Hepatocyte (in vitro differentiated cells): ENCODE measurements at regions not wholly inside any gene's neighbourhood (a gene's known extent, or its start where the extent isn't known, plus 50 kb on each side); places are given as distances from the start of the nearest gene placed in this dataset.

Experiments
- DNase-seq: peaks from one replicate; pipeline ENCODE4 v3.0.0-alpha.2; 2016; ENCODE audit warnings: low spot score
- H2AFZ ChIP-seq: fragments of 200-600 bp; sonication (generic); 2 replicates; pipeline ENCODE4 v1.6.0; 2016; ENCODE audit warnings: antibody characterized with exemption, mild to moderate bottlenecking
- H3K27ac ChIP-seq: fragments of 200-600 bp; sonication (generic); 2 replicates; pipeline ENCODE4 v1.5.1; 2016; ENCODE audit warnings: mild to moderate bottlenecking
- H3K27me3 ChIP-seq: fragments of 200-600 bp; sonication (generic); 2 replicates; pipeline ENCODE4 v1.6.1; 2016
- H3K36me3 ChIP-seq: fragments of 200-600 bp; sonication (generic); replicated peaks from 2 replicates; pipeline ENCODE4 v1.5.1; 2016; ENCODE audit warnings: low read depth; ENCODE audit not compliant: insufficient read depth
- H3K4me1 ChIP-seq: fragments of 200-600 bp; sonication (generic); 2 replicates; pipeline ENCODE4 v1.5.1; 2016; ENCODE audit warnings: mild to moderate bottlenecking, moderate library complexity; ENCODE audit not compliant: insufficient read depth
- H3K4me2 ChIP-seq: fragments of 200-600 bp; sonication (generic); 2 replicates; pipeline ENCODE4 v1.6.0; 2016
- H3K4me3 ChIP-seq: fragments of 200-600 bp; sonication (generic); 2 replicates; pipeline ENCODE4 v1.5.1; 2016; ENCODE audit warnings: mild to moderate bottlenecking
- H3K79me2 ChIP-seq: fragments of 200-600 bp; sonication (generic); 2 replicates; pipeline ENCODE4 v1.6.0; 2017; ENCODE audit warnings: mild to moderate bottlenecking
- H3K9me2 ChIP-seq: fragments of 200-600 bp; sonication (generic); replicated peaks from 2 replicates; pipeline ENCODE4 v1.6.0; 2017; ENCODE audit warnings: mild to moderate bottlenecking; ENCODE audit not compliant: insufficient read depth
- H3K9me3 ChIP-seq: fragments of 200-600 bp; sonication (generic); 2 replicates; pipeline ENCODE4 v1.5.1; 2016; ENCODE audit warnings: low read depth, mild to moderate bottlenecking
- H4K20me1 ChIP-seq: fragments of 200-600 bp; sonication (generic); 2 replicates; pipeline ENCODE4 v1.6.0; 2016; ENCODE audit warnings: mild to moderate bottlenecking; ENCODE audit not compliant: insufficient read depth, poor library complexity, severe bottlenecking
- CTCF ChIP-seq: fragments of 200-600 bp; sonication (generic); IDR thresholded peaks from 2 replicates; pipeline ENCODE4 v1.5.1; 2016; ENCODE audit warnings: antibody characterized with exemption, mild to moderate bottlenecking; ENCODE audit not compliant: poor library complexity
- EZH2 ChIP-seq: fragments of 200-600 bp; sonication (generic); IDR thresholded peaks from 2 replicates; pipeline ENCODE4 v1.6.1; 2016; ENCODE audit warnings: antibody characterized with exemption, mild to moderate bottlenecking, borderline replicate concordance
- EZH2phosphoT487 ChIP-seq: fragments of 200-600 bp; sonication (generic); IDR thresholded peaks from one replicate; pipeline ENCODE4 v1.6.1; 2018; ENCODE audit warnings: antibody characterized with exemption, mild to moderate bottlenecking, low read depth, moderate library complexity; ENCODE audit not compliant: unreplicated experiment, severe bottlenecking
- WGBS: methylation state at CpG from one replicate; pipeline ENCODE4 v1.1.6; 2016; ENCODE audit warnings: low lambda C conversion rate; ENCODE audit errors: missing lambda C conversion rate; 5-methylcytosine and 5-hydroxymethylcytosine counted together

- no peak overlapping the region for H3K4me2 ChIP-seq
- H3K27ac ChIP-seq: no peak overlapping the region
- no peaks in the 10 kb centered on the region for H3K27me3 ChIP-seq
- H4K20me1 ChIP-seq: no peaks in the 10 kb centered on the region
- no peaks in the 10 kb centered on the region for H3K9me3 ChIP-seq
- H2AFZ ChIP-seq: no peak overlapping the region
- H3K9me2 ChIP-seq: no peaks in the 10 kb centered on the region
- no peak overlapping the region for H3K4me3 ChIP-seq
- no peaks in the 10 kb centered on the region for H3K79me2 ChIP-seq
- TF ChIP-seq EZH2 (no peak), EZH2phosphoT487 (no peak), CTCF (no peak)
- no peaks in the 10 kb centered on the region for H3K36me3 ChIP-seq
- no peaks in the 10 kb centered on the region for H3K4me1 ChIP-seq
- 77% methylated on average over 2 of the region's 2 CpGs for WGBS
- no peak for DNase-seq
These were observed 112.4 kb upstream of the SEMA3C start for GRCh38 chr7:81031243-81031642.

- H2AFZ ChIP-seq: no peak overlapping the region
- H3K4me2 ChIP-seq: no peak overlapping the region
- no peak for DNase-seq
- H3K4me1 ChIP-seq: no peaks in the 10 kb centered on the region
- H3K36me3 ChIP-seq: no peaks in the 10 kb centered on the region
- TF ChIP-seq EZH2phosphoT487: no peak
- no peak for TF ChIP-seq CTCF
- TF ChIP-seq EZH2: no peak
- no peak overlapping the region for H3K27ac ChIP-seq
- no peaks in the 10 kb centered on the region for H3K9me2 ChIP-seq
- no peak overlapping the region for H3K4me3 ChIP-seq
- no peaks in the 10 kb centered on the region for H3K79me2 ChIP-seq
- H3K27me3 ChIP-seq: no peaks in the 10 kb centered on the region
- 89% methylated on average over 3 of the region's 3 CpGs for whole genome bisulfite sequencing
- no peaks in the 10 kb centered on the region for H4K20me1 ChIP-seq
- H3K9me3 ChIP-seq: no peaks in the 10 kb centered on the region
These were observed 111.6 kb upstream of the SEMA3C start for GRCh38 chr7:81030472-81030871.

- no peak overlapping the region for H3K27ac ChIP-seq
- H3K9me2 ChIP-seq: no peaks in the 10 kb centered on the region
- no peaks in the 10 kb centered on the region for H3K79me2 ChIP-seq
- H3K9me3 ChIP-seq: no peaks in the 10 kb centered on the region
- no peaks in the 10 kb centered on the region for H3K27me3 ChIP-seq
- no peaks in the 10 kb centered on the region for H3K36me3 ChIP-seq
- no peaks in the 10 kb centered on the region for H4K20me1 ChIP-seq
- H2AFZ ChIP-seq: no peak overlapping the region
- DNase-seq: no peak
- TF ChIP-seq EZH2 (no peak), CTCF (no peak), EZH2phosphoT487 (no peak)
- no peak overlapping the region for H3K4me3 ChIP-seq
- 82% methylated on average over 3 of the region's 3 CpGs for WGBS
- no peaks in the 10 kb centered on the region for H3K4me1 ChIP-seq
- H3K4me2 ChIP-seq: no peak overlapping the region
These were observed 110.7 kb upstream of the SEMA3C start for GRCh38 chr7:81029511-81029910.

GRCh38 chr7:81025360-81025759, 106.5 kb upstream of the SEMA3C start:
- H3K4me3 ChIP-seq: no peak overlapping the region
- H3K79me2 ChIP-seq: no peaks in the 10 kb centered on the region
- no peaks in the 10 kb centered on the region for H3K9me3 ChIP-seq
- H3K27ac ChIP-seq: no peak overlapping the region
- H2AFZ ChIP-seq: no peak overlapping the region
- H3K27me3 ChIP-seq: no peaks in the 10 kb centered on the region
- WGBS: 96% methylated on average over 2 of the region's 2 CpGs
- no peaks in the 10 kb centered on the region for H4K20me1 ChIP-seq
- no peak for TF ChIP-seq EZH2phosphoT487
- no peak for TF ChIP-seq EZH2
- TF ChIP-seq CTCF: no peak
- H3K4me1 ChIP-seq: no peaks in the 10 kb centered on the region
- no peaks in the 10 kb centered on the region for H3K36me3 ChIP-seq
- H3K9me2 ChIP-seq: no peaks in the 10 kb centered on the region
- no peak for DNase-seq
- H3K4me2 ChIP-seq: no peak overlapping the region
